Liver (tissue), 8 donors: ENCODE measurements at regions not wholly inside any gene's neighbourhood (a gene's known extent, or its start where the extent isn't known, plus 50 kb on each side); places are given as distances from the start of the nearest gene placed in this dataset.

Source experiments
- DNase-seq: peaks from one replicate; pipeline ENCODE4 v3.0.0-alpha.2; 2017; ENCODE audit warnings: low spot score
- H3K27ac ChIP-seq, 2 donors: one replicate each; pipeline ENCODE4 v1.7.0; 2013; ENCODE audit warnings: inconsistent platforms in 2 of 2, low read length in 2 of 2, control low read depth in 1 of 2, low read depth in 1 of 2, mild to moderate bottlenecking in 1 of 2
- H3K27me3 ChIP-seq, 4 donors: one replicate each; pipeline versions ENCODE4 v1.6.1 to v1.7.0; 2013; ENCODE audit warnings: low read length in 3 of 4, inconsistent platforms in 1 of 4, mild to moderate bottlenecking in 1 of 4, moderate library complexity in 1 of 4; ENCODE audit not compliant: control insufficient read depth in 4 of 4, insufficient read depth in 4 of 4
- H3K36me3 ChIP-seq, 4 donors: one replicate each; pipeline versions ENCODE4 v1.6.1 to v1.7.0; 2013; ENCODE audit warnings: low read length in 3 of 4, mild to moderate bottlenecking in 3 of 4, low read depth in 1 of 4, moderate library complexity in 1 of 4; ENCODE audit not compliant: control insufficient read depth in 4 of 4, insufficient read depth in 3 of 4
- H3K4me1 ChIP-seq, 4 donors: one replicate each; pipeline versions ENCODE4 v1.6.1 to v1.7.0; 2013; ENCODE audit warnings: low read length in 3 of 4, mild to moderate bottlenecking in 3 of 4, moderate library complexity in 1 of 4; ENCODE audit not compliant: control insufficient read depth in 4 of 4, insufficient read depth in 4 of 4
- H3K4me3 ChIP-seq, 3 donors: one replicate each; pipeline versions ENCODE4 v1.6.1 to v1.7.0; 2013; ENCODE audit warnings: low read length in 3 of 3, control low read depth in 1 of 3, low read depth in 1 of 3, mild to moderate bottlenecking in 1 of 3
- H3K9ac ChIP-seq, 2 donors: one replicate each; pipeline ENCODE4 v1.7.0; 2013; ENCODE audit warnings: low read length in 2 of 2, mild to moderate bottlenecking in 2 of 2, moderate library complexity in 2 of 2, control low read depth in 1 of 2, low read depth in 1 of 2
- H3K9me3 ChIP-seq, 4 donors: one replicate each; pipeline versions ENCODE4 v1.6.1 to v1.7.0; 2013; ENCODE audit warnings: low read length in 3 of 4; ENCODE audit not compliant: control insufficient read depth in 4 of 4
- EGR1 ChIP-seq, 2 donors: IDR thresholded peaks; 2 replicates each; pipeline ENCODE4 v1.6.1; 2016 to 2018; ENCODE audit warnings: antibody characterized with exemption in 2 of 2, low read depth in 2 of 2
- FOXA1 ChIP-seq: IDR thresholded peaks from 2 replicates; pipeline ENCODE4 v1.6.1; 2016; ENCODE audit warnings: antibody characterized with exemption
- FOXA2 ChIP-seq: IDR thresholded peaks from 2 replicates; pipeline ENCODE4 v1.6.1; 2016; ENCODE audit warnings: antibody characterized with exemption
- GABPA ChIP-seq, 2 donors: IDR thresholded peaks in 1 of 2; conservative IDR thresholded peaks in 1 of 2; 2 replicates each; pipeline ENCODE4 v1.6.1; 2016; ENCODE audit warnings: antibody characterized with exemption in 2 of 2, mild to moderate bottlenecking in 1 of 2, moderate library complexity in 1 of 2
- HNF4A ChIP-seq, 2 donors: conservative IDR thresholded peaks; 2 replicates each; pipeline ENCODE4 v1.6.1; 2016; ENCODE audit warnings: antibody characterized with exemption in 2 of 2, mild to moderate bottlenecking in 2 of 2
- HNF4G ChIP-seq: IDR thresholded peaks from 2 replicates; pipeline ENCODE4 v1.6.1; 2016; ENCODE audit warnings: antibody characterized with exemption
- JUND ChIP-seq, 2 donors: IDR thresholded peaks; 2 replicates each; pipeline ENCODE4 v1.6.1; 2016; ENCODE audit warnings: antibody characterized with exemption in 2 of 2
- NR2F2 ChIP-seq: IDR thresholded peaks from 2 replicates; pipeline ENCODE4 v1.6.1; 2016; ENCODE audit warnings: antibody characterized with exemption
- RAD21 ChIP-seq, 2 donors: IDR thresholded peaks; 2 replicates each; pipeline ENCODE4 v1.6.1; 2016; ENCODE audit warnings: antibody characterized with exemption in 2 of 2, mild to moderate bottlenecking in 2 of 2
- RXRA ChIP-seq, 2 donors: IDR thresholded peaks; 2 replicates each; pipeline ENCODE4 v1.6.1; 2017 to 2018; ENCODE audit warnings: antibody characterized with exemption in 2 of 2, mild to moderate bottlenecking in 1 of 2
- SP1 ChIP-seq: IDR thresholded peaks from 2 replicates; pipeline ENCODE4 v1.6.1; 2018; ENCODE audit warnings: antibody characterized with exemption, mild to moderate bottlenecking
- TAF1 ChIP-seq: conservative IDR thresholded peaks from 2 replicates; pipeline ENCODE4 v1.6.1; 2016; ENCODE audit warnings: antibody characterized with exemption, mild to moderate bottlenecking
- YY1 ChIP-seq: IDR thresholded peaks from 2 replicates; pipeline ENCODE4 v1.6.1; 2016; ENCODE audit warnings: antibody characterized with exemption, mild to moderate bottlenecking
- WGBS: extraction: QIAGEN DNeasy Blood & Tissue Kit; methylation state at CpG from one replicate; pipeline ENCODE4 v1.1.7; 2013; 5-methylcytosine and 5-hydroxymethylcytosine counted together
- TF ChIP-seq, protein P1 (sequence below): IDR thresholded peaks from 2 replicates; pipeline ENCODE4 v1.6.1; 2016; ENCODE audit warnings: antibody characterized with exemption
- TF ChIP-seq, protein P2 (sequence below): fragments of 150-350 bp; IDR thresholded peaks from 2 replicates; pipeline ENCODE4 v1.5.1; 2017; ENCODE audit warnings: improper control_type of control experiment, low read depth, low read length; ENCODE audit not compliant: missing input control
- TF ChIP-seq, protein P3 (sequence below): IDR thresholded peaks from 2 replicates; pipeline ENCODE4 v1.6.1; 2016; ENCODE audit warnings: antibody characterized with exemption, mild to moderate bottlenecking
- TF ChIP-seq, protein P4 (sequence below): IDR thresholded peaks from 2 replicates; pipeline ENCODE4 v1.6.1; 2016; ENCODE audit warnings: antibody characterized with exemption
- TF ChIP-seq, protein P5 (sequence below): IDR thresholded peaks from 2 replicates; pipeline ENCODE4 v1.6.1; 2016; ENCODE audit warnings: antibody characterized with exemption
- donor health status: healthy.
- donor health status: healthy.
- donor health status: healthy.
- donor health status: healthy.
- donor health status: healthy.

DNA sequence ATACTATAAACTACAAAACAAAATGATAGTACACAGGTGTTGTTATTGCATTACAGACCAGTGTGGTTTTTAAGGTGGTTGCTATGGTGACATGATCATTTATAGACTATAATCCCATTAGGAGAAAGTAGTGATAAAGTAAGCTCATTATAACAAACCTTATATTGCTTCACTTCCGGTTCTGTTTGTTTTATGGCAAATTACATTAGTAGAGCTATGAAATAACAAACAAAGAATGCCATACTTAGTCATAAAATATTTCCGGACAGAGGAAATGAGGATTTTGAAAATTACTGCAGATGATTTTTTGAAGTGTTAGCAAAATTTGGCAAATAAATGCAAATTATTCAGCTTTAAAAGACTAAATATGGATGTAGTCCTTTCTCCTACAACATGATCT, 640.4 kb upstream of the ARPP21 start:
- Histone ChIP-seq H3K27ac (no peak overlapping the region), H3K27me3 (no peaks in the 10 kb centered on the region), H3K36me3 (no peaks in the 10 kb centered on the region), H3K9me3 (no peaks in the 10 kb centered on the region), H3K4me3 (no peak overlapping the region), H3K4me1 (peaks cover 0 to 4% (median 0%) of the 10 kb centered on the region in 4 donors), H3K9ac (no peak overlapping the region)
- DNase-seq, result no peak
- TF ChIP-seq, protein P1, sequence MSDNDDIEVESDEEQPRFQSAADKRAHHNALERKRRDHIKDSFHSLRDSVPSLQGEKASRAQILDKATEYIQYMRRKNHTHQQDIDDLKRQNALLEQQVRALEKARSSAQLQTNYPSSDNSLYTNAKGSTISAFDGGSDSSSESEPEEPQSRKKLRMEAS, result no peak
- TF ChIP-seq NR2F2 (no peak), YY1 (no peak), FOXA2 (no peak), SP1 (no peak), JUND (IDR thresholded peaks at IDR 0.05) (no peak), RXRA (IDR thresholded peaks at IDR 0.05) (no peak), HNF4A (conservative IDR thresholded peaks at IDR 0.05) (no peak), GABPA (IDR thresholded peaks at IDR 0.05 in 1 of 2, conservative IDR thresholded peaks at IDR 0.05 in 1 of 2) (no peak), EGR1 (IDR thresholded peaks at IDR 0.05; ENCODE audit: low read depth in 2 of 2) (no peak), HNF4G (no peak)
- TF ChIP-seq, protein P2, sequence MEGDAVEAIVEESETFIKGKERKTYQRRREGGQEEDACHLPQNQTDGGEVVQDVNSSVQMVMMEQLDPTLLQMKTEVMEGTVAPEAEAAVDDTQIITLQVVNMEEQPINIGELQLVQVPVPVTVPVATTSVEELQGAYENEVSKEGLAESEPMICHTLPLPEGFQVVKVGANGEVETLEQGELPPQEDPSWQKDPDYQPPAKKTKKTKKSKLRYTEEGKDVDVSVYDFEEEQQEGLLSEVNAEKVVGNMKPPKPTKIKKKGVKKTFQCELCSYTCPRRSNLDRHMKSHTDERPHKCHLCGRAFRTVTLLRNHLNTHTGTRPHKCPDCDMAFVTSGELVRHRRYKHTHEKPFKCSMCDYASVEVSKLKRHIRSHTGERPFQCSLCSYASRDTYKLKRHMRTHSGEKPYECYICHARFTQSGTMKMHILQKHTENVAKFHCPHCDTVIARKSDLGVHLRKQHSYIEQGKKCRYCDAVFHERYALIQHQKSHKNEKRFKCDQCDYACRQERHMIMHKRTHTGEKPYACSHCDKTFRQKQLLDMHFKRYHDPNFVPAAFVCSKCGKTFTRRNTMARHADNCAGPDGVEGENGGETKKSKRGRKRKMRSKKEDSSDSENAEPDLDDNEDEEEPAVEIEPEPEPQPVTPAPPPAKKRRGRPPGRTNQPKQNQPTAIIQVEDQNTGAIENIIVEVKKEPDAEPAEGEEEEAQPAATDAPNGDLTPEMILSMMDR, result no peak
- TF ChIP-seq, protein P3, sequence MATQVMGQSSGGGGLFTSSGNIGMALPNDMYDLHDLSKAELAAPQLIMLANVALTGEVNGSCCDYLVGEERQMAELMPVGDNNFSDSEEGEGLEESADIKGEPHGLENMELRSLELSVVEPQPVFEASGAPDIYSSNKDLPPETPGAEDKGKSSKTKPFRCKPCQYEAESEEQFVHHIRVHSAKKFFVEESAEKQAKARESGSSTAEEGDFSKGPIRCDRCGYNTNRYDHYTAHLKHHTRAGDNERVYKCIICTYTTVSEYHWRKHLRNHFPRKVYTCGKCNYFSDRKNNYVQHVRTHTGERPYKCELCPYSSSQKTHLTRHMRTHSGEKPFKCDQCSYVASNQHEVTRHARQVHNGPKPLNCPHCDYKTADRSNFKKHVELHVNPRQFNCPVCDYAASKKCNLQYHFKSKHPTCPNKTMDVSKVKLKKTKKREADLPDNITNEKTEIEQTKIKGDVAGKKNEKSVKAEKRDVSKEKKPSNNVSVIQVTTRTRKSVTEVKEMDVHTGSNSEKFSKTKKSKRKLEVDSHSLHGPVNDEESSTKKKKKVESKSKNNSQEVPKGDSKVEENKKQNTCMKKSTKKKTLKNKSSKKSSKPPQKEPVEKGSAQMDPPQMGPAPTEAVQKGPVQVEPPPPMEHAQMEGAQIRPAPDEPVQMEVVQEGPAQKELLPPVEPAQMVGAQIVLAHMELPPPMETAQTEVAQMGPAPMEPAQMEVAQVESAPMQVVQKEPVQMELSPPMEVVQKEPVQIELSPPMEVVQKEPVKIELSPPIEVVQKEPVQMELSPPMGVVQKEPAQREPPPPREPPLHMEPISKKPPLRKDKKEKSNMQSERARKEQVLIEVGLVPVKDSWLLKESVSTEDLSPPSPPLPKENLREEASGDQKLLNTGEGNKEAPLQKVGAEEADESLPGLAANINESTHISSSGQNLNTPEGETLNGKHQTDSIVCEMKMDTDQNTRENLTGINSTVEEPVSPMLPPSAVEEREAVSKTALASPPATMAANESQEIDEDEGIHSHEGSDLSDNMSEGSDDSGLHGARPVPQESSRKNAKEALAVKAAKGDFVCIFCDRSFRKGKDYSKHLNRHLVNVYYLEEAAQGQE, result no peak
- TF ChIP-seq, protein P4, sequence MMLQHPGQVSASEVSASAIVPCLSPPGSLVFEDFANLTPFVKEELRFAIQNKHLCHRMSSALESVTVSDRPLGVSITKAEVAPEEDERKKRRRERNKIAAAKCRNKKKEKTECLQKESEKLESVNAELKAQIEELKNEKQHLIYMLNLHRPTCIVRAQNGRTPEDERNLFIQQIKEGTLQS, result no peak
- 69% methylated on average over 2 of the region's 2 CpGs for WGBS

DNA sequence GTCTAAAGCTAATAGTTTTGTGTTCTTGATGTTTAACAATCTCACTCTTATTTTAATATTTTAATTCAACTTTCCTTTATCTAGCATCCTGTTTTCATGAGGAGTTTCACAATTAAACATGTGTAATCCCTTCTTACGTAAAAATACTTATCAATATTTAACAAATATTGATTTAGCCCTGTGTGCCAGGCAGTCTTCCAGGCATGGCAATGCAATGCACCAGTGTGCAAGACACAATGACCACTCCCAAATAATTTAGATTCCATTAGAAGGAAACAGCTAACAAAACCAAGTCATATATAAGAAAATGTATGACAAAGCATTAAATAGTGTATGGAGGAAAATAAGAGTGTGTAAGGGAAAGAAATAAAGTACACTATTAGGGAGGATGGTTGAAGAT, 627.1 kb upstream of the ARPP21 start:
- Histone ChIP-seq H3K36me3 (no peaks in the 10 kb centered on the region), H3K9ac (no peak overlapping the region), H3K4me3 (no peak overlapping the region), H3K27ac (peak overlapping the region in 1 of 2 donors; percentile 46), H3K27me3 (no peaks in the 10 kb centered on the region), H3K9me3 (no peaks in the 10 kb centered on the region), H3K4me1 (peaks cover 0 to 11% (median 5%) of the 10 kb centered on the region in 4 donors)
- 32% methylated on average over 1 of the region's 1 CpG for WGBS
- no peak for DNase-seq
- peak; percentile 35 for TF ChIP-seq SP1
- no peak for TF ChIP-seq NR2F2
- no peak for TF ChIP-seq TAF1
- TF ChIP-seq, protein P3, result peak; percentile 52
- TF ChIP-seq RAD21 (IDR thresholded peaks at IDR 0.05), result peak; percentile 53 to 56
- TF ChIP-seq RXRA (IDR thresholded peaks at IDR 0.05), result peak; percentile 49 to 66
- TF ChIP-seq YY1, result peak; percentile 62
- peak; percentile 24 for TF ChIP-seq HNF4G
- TF ChIP-seq JUND (IDR thresholded peaks at IDR 0.05), result peak; percentile 49 to 56
- peak; percentile 29 for TF ChIP-seq FOXA2
- TF ChIP-seq HNF4A (conservative IDR thresholded peaks at IDR 0.05), result peak; percentile 64
- TF ChIP-seq, protein P1, result peak; percentile 32
- TF ChIP-seq FOXA1, result no peak
- TF ChIP-seq, protein P5, sequence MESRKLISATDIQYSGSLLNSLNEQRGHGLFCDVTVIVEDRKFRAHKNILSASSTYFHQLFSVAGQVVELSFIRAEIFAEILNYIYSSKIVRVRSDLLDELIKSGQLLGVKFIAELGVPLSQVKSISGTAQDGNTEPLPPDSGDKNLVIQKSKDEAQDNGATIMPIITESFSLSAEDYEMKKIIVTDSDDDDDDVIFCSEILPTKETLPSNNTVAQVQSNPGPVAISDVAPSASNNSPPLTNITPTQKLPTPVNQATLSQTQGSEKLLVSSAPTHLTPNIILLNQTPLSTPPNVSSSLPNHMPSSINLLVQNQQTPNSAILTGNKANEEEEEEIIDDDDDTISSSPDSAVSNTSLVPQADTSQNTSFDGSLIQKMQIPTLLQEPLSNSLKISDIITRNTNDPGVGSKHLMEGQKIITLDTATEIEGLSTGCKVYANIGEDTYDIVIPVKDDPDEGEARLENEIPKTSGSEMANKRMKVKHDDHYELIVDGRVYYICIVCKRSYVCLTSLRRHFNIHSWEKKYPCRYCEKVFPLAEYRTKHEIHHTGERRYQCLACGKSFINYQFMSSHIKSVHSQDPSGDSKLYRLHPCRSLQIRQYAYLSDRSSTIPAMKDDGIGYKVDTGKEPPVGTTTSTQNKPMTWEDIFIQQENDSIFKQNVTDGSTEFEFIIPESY, result peak; percentile 49
- TF ChIP-seq, protein P4, result peak; percentile 34
